Left lobe of liver (tissue), 2 donors: ENCODE measurements at regions not wholly inside any gene's neighbourhood (a gene's known extent, or its start where the extent isn't known, plus 50 kb on each side); places are given as distances from the start of the nearest gene placed in this dataset.
"Not testable (repeated sequence)": the region's sequence is repeated elsewhere in the genome, so short reads cannot be mapped to it uniquely, and the experiment has no call there.

ENCODE experiments used
- ATAC-seq: fragments of 200-7000 bp; cut with Tn5 transposase; one replicate; pipeline ENCODE4 v1.9.1; 2020; ENCODE audit warnings: mild to moderate bottlenecking, moderate library complexity
- DNase-seq: peaks from one replicate; pipeline ENCODE4 v3.0.0-alpha.2; 2020; ENCODE audit warnings: low spot score
- donor health status: DM: no; HTN: no; CAD: no; lungs with moderate emphysema.
- donor health status: DM: no; HTN: yes; CAD: no.

- ATAC-seq, DNase-seq: not testable (repeated sequence)
Measured at GRCh38 chr2:94735536-94735935, 135.7 kb upstream of the TEKT4 start.

DNA sequence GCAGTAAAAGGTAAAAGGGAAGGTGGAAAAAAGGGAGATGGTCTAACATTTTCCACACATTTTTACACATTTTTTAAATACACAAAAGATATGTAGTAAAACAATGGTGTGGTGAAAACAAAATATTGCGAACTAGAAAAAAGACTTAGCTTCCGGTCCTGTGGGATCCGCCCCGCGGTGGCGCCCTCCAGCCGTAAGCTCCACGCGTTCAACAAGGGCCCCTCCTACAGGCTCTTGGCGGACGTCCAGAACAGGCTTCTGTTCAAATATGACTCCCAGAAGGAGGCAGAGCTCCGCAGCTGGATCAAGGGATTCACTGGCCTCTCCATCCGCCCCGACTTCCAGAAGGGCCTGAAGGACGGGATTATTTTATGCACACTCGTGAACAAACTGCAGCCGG lies 134.1 kb upstream of the TEKT4 start:
- ATAC-seq, DNase-seq: not testable (repeated sequence)

DNA sequence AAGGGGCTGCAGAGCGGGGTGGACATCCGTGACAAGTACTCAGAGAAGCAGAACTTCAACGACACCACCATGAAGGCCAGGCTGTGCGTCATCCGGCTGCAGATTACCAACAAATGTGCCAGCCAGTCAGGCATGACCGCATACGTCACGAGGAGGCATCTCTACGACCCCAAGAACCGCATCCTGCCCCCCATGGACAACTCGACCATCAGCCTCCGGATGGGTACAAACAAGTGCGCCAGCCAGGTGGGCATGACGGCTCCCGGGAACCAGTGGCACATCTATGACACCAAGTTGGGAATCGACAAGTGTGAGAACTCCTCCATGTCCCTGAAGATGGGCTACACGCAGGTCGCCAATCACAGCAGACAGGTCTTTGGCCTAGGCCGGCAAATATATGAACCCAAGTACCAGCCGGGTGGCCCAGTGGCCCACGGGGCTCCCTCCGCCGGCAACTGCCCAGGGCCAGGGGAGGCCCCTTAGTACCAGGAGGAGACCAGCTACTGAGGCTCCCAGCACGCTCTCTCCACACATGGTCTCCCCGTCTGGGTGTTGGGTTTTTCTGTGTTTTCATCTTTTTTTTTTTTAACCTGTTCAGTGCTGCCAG lies 133.4 kb upstream of the TEKT4 start:
- not testable (repeated sequence) for DNase-seq, ATAC-seq

GRCh38 chr2:94753466-94753998 lies 117.7 kb upstream of the TEKT4 start:
- ATAC-seq (no peak), DNase-seq (no peak)

GRCh38 chr2:94758546-94758945 lies 112.7 kb upstream of the TEKT4 start:
- no peak for ATAC-seq
- no peak for DNase-seq

DNA sequence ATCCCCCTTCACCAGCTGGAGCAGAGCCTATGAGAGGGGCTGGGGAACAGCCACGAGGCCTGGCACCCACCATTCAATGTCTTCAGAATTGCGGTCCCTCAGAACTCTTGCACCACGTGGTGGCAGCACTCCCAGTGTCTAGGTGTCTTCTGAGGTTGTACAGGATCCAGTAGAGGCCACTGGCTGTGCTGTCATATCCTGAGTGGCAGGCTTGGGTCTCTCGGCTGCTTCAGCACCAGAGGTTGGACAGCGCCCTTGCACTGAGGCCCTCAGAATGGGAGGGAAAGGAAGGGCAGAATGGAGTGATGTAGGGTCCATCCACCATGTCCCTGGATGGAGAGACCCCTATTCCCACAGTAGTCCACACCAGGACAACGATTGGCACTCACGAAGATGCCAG lies 112.0 kb upstream of the TEKT4 start:
- no peak for DNase-seq
- peak; percentile 37 for ATAC-seq

DNA sequence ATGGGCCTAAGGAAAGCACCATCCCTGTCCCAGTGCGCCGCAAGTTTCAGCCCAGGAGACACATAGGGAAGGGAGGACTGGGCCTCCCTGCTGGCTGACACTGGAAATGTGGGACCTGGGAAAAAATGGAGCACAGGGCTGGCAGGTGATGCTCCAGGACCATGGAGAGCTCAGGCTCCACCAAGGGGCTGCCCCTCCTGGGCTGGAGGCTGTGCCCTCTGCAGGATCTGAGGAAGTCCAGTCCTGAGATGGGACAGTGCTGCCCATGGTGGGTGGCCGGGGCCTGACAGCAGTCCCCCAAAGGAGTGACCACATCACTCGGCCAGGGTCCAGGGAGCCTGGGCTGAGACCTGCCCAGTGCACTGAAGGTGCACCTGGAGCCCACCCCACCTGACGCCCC lies 108.6 kb upstream of the TEKT4 start:
- DNase-seq = no peak
- ATAC-seq = no peak

DNA sequence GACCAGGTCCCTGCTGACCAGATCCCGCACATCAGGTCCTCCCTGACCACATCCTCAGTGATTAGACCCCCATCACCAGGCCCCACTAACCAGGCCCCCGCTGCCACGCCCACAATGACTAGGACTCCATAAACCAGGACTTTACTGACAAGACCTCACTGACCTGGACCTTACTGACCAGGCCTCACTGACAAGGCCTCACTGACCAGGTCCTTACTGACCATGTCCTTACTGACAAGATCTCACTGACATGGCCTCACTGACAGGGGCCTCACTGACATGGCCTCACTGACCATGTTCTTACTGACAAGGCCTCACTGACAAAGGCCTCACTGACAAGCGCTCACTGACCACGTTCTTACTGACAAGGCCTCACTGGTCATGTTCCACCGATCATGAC lies 107.9 kb upstream of the TEKT4 start:
- no peak for ATAC-seq
- DNase-seq = no peak

- ATAC-seq, DNase-seq: not testable (repeated sequence)
Measured at GRCh38 chr2:94764331-94764730, 106.9 kb upstream of the TEKT4 start.

- no peak for ATAC-seq
- no peak for DNase-seq
Measured at GRCh38 chr2:94767336-94767735, 103.9 kb upstream of the TEKT4 start.

- no peak for DNase-seq
Measured at GRCh38 chr2:94769733-94770132, 101.5 kb upstream of the TEKT4 start.

GRCh38 chr2:94774851-94775250 lies 96.4 kb upstream of the TEKT4 start:
- no peak for DNase-seq
- no peak for ATAC-seq

More at GRCh38 chr2:94769733-94770132, 101.5 kb upstream of the TEKT4 start:
- no peak for ATAC-seq

GRCh38 chr2:94776036-94776435 lies 95.2 kb upstream of the TEKT4 start:
- ATAC-seq (no peak), DNase-seq (no peak)

- ATAC-seq, DNase-seq: not testable (repeated sequence)
Measured at GRCh38 chr2:94785105-94785504, 86.1 kb upstream of the TEKT4 start.

DNA sequence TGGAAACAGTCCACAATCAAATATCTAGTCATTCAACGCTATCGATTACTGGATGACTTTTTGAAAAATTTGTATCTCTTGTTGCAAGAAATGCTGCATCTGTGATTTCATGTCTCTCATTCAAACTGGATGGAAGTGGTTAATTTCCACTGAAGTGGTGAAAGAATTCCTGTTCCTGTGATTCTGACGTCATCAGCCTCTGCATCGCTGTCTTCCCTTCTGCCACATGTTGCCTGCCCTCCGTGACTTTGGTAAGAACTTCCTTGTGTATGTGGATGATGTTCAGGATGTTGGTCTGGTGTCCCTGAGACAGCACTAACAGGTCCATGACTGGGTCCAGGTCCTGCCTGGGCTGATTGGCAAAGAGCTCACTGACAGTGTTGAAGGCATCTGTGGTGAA lies 84.8 kb upstream of the TEKT4 start:
- not testable (repeated sequence) for ATAC-seq, DNase-seq

DNA sequence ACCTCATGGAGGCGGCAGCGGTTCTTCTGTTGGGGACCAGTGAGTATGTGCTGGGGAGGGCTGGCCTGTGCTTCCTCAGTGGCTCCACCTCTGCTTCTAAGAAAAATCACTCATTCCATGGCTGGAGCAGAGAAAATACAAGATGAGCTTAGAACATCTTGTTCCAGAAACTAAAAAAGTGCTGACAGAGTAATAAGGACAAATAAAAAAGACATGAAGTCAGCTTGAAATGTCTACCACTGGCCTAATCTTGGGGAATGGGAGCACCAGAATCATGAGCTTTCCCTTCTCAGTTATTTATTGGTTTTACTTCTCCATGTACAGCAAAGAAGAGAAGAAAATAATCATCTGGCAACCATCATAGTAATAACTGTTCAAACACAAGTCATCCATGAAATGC lies 81.1 kb upstream of the TEKT4 start:
- not testable (repeated sequence) for DNase-seq, ATAC-seq

- ATAC-seq, DNase-seq: not testable (repeated sequence)
Measured at GRCh38 chr2:94797235-94797634, 74.0 kb upstream of the TEKT4 start.
